GM18868 (cell line): ENCODE measurements at regions not wholly inside any gene's neighbourhood (a gene's known extent, or its start where the extent isn't known, plus 50 kb on each side); places are given as distances from the start of the nearest gene placed in this dataset.
"Not testable (repeated sequence)": the region's sequence is repeated elsewhere in the genome, so short reads cannot be mapped to it uniquely, and the experiment has no call there.

Experiments used
- ATAC-seq: cut with Tn5 transposase; IDR thresholded peaks from one replicate; pipeline ENCODE4 v1.9.1; 2021; ENCODE audit warnings: mild to moderate bottlenecking, moderate library complexity; ENCODE audit not compliant: unreplicated experiment

GRCh38 chr4:27620886-27621285 is 760.2 kb downstream of the STIM2 start:
- no peak for ATAC-seq

GRCh38 chr4:27624749-27625148 is 764.1 kb downstream of the STIM2 start:
- no peak for ATAC-seq

DNA sequence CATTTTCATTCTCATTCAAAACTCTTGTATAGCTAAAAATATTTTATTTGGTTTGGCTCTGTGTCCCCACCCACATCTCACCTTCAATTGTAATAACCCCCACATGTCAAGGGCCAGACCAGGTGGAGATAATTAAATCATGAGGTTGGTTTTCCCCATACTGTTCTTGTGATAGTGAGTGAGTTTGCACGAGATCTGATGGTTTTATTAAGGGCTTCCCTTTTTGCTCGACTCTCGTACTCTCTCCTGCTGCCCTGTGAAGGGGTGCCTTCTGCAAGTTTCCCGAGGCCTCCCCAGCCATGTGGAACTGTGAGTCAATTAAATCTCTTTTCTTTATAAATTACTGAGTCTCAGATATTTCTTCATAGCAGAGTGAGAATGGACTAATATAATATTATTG is 768.0 kb downstream of the STIM2 start:
- ATAC-seq, result no peak

DNA sequence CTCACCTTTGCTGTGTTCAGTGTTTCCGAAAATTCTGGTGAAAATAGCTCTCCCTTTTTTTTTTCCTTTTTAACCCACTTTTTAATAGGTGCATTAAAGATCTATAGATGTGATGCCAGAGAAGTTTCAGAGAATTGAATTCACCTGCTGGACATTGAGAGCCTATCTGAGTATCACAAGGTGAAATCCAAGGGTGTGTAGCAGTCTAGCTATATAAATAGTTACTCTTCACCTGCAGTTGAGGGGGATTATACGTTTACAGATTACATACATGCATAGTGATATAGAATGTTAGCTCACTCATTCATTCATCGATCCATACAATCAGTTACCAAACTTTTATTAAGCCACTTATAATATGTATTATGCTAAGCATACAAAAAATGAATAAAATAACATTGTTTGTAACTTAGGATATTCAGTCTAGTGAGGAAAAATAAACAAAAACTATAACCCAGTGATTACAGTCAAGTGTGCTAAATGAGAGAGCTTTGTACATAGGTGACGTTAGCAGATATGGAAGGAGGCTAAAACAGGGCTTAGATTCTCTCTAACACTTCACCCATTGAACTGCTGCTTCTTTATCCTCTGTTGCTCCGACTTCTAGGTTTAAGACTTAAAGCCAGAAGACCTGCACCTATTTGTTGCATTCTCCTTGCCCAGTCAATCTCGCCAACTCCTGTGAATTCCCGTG is 769.0 kb downstream of the STIM2 start:
- no peak for ATAC-seq

- peak; percentile 99 for ATAC-seq
Observed at GRCh38 chr4:27635936-27636913, 775.6 kb downstream of the STIM2 start.

DNA sequence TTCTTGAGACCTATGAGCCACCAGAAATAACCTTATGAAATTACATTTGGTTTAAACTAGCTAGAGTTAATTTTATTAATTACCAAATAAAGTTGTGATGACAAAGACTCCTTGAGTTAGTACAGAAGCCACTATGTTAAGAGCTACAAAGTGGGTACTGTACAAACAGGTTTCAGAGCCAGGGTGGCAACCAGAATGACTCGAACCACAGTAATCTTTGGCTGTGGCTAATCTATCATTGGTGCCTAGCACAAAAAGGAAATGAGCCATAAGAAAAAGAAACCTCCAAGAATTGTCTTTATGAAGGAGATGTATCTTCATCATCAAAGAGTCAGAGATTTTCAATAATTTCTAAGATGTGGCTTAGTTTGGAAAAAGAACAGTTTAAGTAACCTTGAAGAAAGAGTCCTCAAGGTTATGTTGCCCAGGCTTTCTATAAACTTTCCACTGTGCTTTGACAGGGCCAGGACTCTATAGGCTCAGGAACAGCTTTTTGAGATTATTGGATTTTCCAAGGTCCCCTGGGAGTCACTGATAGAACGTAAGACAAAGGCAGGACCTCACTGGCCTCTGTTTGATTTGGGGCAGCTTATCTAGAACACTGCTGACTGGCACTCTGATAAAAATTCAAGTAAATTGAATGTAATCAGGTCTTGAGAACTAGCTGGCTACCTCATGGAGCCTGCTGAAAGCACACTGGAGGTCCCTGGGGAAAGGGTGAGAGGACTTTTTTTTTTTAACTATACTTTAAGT is 777.7 kb downstream of the STIM2 start:
- no peak for ATAC-seq

DNA sequence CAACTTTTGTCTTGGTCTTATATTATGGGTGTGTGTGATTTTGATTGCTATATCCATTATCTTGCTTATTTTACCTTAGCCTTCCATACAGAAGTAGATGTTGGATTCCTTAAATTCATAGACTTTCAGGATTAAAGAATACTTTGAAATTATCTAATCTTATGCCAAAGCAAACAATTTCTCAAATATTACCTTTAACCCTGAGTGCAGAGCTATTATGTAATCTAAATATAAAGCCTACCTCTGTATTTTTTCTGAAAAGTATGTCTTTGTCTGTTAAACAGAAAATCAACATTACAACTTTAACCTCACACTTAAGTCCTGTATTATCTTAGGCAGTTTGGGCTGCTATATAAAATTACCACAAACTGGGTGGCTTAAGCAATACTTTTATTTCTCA is 782.5 kb downstream of the STIM2 start:
- no peak for ATAC-seq

DNA sequence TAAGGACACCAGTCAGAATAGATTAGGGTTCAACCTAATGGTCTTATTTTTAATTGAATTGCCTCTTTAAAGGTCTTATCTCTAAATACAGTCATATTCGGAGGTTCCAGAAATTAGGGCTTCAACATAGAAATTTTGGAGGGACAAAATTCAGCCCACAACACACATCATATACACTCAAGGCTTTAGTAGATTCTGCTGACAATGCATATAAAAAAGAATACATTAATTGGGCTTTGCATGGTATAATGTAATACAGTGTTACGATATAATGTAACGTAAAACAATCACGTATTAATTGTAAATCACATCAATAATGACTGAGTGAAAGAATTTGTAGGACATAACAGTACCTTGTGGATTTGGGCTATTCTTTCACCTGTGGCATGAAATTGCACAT is 787.8 kb downstream of the STIM2 start:
- ATAC-seq, result no peak

DNA sequence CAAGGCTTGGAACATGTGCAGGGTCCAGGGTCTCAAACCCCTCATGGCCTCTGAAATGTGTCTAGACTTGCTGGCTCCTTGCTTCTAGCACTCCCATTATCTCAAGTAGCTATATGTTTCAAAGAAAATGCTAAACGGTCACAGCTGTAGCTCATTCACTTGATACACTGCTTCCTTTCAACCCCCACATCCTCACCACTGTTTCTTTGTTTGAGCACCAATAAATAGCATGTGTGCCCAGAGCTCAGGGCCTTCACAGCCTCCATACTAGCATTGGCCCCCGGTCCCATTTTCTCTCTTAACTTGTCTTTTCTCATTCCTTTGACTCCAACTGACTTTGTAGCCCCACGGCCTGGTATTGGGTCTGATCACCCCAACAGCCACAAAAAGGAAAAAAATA is 801.8 kb downstream of the STIM2 start:
- ATAC-seq, result no peak

GRCh38 chr4:27666943-27667342 is 806.3 kb downstream of the STIM2 start:
- ATAC-seq, result no peak

- no peak for ATAC-seq
Observed at GRCh38 chr4:27668001-27668400, 807.4 kb downstream of the STIM2 start.

DNA sequence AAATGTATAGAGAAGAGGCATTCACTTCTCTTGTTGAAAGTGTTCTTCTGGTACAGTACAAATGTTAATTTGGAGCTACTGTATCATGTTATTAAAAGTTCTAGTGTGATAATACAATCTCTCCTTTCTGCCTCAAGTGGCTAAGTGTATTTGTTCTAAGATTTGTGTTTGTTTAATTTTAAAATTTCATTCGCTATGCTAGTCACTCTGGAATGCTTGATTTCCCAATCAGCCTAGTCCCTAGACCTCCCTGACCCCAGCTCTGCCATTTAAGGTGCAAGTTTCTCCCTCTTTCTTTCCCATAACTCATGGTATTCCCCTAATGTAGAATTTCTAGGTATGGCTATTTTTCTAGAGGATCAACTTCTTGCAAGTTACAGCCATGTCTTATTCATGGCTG is 817.4 kb downstream of the STIM2 start:
- ATAC-seq, result no peak

GRCh38 chr4:27684610-27685011 is 824.0 kb downstream of the STIM2 start:
- ATAC-seq, result peak; percentile 99

- no peak for ATAC-seq
Observed at GRCh38 chr4:27685091-27685490, 824.5 kb downstream of the STIM2 start.

DNA sequence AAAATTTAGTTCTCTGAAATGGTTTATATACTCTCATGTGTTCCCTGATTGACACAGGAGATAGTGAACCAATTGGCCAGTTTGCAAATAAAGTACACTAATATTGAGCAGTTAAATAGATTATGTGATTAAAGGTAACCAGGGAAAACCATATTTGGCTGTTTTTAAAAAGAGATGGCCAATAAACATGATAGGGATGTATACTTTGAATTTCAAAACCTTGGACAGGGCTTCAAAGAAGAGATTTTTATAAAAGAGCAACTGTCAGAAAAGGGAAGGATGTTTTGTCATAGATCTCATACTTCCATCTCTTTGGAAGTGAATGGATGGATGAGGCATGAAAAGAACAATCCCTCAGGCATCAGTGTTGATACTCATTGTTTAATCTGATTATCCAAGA is 825.3 kb downstream of the STIM2 start:
- no peak for ATAC-seq

DNA sequence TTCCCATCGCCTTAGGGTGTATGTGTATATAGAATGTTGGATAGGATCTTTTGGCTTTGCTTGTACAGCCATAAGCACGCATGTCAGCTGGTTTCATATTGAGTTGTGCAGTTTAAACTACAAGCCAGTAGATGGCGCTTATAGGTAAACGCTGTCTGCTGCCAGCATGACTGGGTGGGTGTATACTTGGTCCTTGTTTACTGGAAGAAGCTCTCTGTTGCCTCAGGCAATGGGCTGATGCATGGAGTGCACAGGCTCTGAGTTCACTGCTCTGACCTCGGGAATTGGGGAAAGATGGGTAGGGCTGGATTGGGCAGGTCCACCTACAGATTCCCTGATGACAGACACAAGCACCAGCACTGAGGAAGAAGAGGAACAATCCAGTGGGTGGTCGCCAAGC is 831.5 kb downstream of the STIM2 start:
- ATAC-seq, result peak; percentile 98

DNA sequence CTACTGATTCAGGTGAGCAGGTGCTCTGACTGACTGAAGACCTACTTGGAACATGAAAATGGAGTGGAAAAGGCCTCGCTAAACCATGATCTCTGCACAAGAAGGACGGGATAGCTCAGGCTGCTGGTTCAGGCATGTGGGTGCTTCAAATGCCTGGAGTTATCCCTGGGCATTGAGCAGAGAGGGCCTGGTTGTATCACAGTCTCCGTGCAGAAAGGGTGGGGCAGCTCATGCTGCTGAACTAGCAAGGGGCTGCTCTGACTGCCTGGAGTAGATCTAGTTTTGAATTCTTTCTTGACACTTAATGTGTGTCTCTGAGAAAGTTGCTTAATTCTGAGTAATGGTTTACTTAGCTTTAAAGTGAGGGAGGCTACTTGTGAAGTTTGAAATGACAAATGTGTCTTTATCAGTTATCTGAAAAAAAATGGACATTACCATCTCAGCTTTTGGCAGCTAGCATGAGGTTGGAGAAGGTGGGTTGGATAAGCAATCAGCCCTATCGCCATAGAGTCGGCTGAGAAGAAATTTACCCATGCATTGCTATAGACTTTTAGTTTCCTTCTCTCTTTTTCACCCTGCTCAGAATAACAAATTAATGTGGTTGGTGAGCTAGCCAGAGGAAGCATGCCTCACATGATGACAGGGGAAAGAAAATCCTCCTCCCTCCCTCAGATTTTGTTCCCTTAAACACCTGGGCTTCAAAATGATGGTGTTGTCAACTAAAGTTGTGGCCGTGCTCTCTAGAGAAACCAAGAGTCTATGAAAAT is 832.4 kb downstream of the STIM2 start:
- no peak for ATAC-seq

DNA sequence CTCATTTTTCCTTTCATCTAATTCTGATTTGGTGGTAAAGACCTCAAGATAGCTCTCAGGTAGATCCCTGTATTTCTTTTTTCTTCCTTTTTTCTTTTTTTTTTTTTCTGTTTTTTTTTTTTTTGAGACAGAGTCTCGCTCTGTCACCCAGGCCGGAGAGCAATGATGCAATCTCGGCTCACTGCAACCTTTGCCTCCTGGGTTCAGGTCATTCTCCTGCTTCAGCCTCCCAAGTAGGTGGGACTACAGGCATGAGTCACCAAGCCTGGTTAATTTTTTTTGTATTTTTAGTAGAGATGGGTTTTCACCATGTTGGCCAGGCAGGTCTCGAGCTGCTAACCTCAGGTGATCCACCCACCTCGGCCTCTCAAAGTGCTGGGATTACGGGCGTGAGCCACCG is 835.6 kb downstream of the STIM2 start:
- ATAC-seq, result not testable (repeated sequence)

- ATAC-seq, result no peak
Observed at GRCh38 chr4:27701606-27702005, 841.0 kb downstream of the STIM2 start.

DNA sequence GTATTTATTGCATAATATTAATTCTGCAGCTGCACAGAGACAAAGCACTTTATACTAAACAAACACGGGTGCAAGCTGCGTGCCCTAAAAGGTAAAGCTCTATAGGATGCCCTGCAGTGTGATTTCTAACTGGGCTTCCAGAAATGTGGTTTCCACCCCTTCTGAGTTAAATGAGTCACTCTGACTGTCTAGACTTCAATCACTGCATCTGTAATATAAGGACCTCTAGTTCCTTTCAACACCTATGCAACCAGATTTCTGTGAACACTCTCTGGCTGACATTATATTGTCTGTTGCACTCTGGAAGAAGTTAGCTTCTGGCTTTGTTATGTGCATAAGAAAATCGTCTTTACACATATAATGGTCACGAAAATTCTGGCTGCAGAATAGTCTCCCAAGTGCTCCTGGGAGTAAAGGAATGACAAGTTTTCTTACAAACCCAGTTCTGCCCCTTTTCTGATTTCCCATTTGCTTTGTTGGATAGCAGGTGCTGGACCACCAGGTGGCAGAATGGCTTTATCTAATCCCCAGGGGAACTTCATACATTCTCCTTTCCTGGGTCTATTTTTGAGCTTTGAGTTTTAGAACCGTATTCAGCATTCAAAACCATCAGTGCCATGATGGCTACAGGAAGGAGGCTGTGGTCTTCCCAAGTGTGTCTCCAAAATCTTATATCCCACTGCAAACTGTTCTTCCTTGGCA is 842.2 kb downstream of the STIM2 start:
- peak; percentile 60 for ATAC-seq
